ENCODE measurements at regions not wholly inside any gene's neighbourhood (a gene's known extent, or its start where the extent isn't known, plus 50 kb on each side); places are given as distances from the start of the nearest gene placed in this dataset.

DNA sequence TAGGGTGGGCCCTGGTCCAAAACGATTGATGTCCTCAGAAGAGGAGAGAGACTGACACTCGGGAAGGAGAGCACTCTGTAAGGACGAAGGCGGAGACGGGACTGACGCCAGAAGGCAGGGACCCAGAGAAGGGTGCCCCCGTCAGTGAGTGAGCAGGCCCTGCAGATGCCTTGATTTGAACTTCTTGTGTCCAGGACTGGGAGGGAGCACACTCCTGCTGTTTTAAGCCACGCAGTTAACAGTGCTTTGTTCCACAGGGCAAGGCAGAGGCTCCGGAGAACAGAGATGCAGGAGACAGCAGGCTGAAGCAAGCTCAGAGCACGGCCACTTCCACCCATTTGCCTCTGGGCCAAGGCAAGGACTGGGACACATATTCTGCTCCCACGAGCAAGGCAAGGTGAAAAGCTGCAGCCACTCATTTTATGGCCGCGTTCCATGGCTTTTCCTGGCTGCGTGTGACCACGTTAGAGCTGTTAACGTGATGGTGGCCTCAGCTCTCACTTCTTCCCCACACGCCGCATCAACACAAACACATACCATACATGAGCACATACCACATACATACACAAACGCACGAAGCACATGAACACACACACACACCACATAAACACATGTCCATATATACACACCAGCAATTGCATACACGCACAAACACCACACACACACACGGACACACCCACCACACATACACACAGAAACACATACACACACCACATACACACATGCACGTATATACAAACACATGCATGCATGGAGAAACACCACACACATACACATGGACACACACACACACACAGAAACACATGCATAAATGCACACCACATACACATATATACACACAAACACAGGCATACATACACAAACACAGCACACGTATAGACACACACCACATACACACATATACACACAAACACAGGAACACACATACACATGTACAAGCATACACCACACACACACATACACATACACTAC is 521.0 kb upstream of the MYT1L start (continued):
- no peak for TF ChIP-seq MAX (IDR thresholded peaks at IDR 0.05)

DNA sequence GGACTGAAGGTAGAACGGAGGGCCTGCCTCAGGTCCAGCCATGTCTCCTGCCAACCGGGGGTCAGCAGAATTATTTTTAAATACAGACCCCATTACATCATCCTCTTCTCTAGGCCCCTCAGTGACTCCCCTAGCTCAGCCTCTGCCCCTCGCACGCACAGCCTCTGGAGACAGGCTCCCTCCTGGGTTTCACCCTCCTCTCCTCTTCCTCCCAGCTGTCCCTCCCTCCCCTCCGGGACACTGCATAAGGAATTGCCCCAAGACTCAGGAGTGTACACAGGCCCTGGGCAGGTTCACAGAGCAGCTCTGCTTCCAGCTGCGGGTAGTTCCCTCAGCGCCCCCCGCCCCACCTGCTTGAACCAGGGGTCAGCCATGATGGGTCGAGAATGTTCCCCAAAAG is 520.2 kb upstream of the MYT1L start:
- Histone ChIP-seq H3K9me3 (ENCODE audit: control insufficient read depth in 4 of 4, low read length in 3 of 4) (no peaks in the 10 kb centered on the region), H3K27me3 (ENCODE audit: control insufficient read depth in 4 of 4, insufficient read depth in 4 of 4, low read length in 3 of 4) (no peaks in the 10 kb centered on the region), H3K27ac (ENCODE audit: low read depth in 1 of 2, low read length in 2 of 2) (no peak overlapping the region), H3K4me1 (ENCODE audit: control insufficient read depth in 4 of 4, insufficient read depth in 4 of 4, low read length in 3 of 4) (no peaks in the 10 kb centered on the region), H3K9ac (ENCODE audit: low read depth in 1 of 2, low read length in 2 of 2) (no peak overlapping the region), H3K36me3 (ENCODE audit: control insufficient read depth in 4 of 4, insufficient read depth in 3 of 4, low read depth in 1 of 4, low read length in 3 of 4) (no peaks in the 10 kb centered on the region), H3K4me3 (ENCODE audit: low read depth in 1 of 3, low read length in 3 of 3) (no peak overlapping the region)
- WGBS, result 91% methylated on average over 9 of the region's 9 CpGs
- TF ChIP-seq JUND (IDR thresholded peaks at IDR 0.05) (no peak), RXRA (IDR thresholded peaks at IDR 0.05) (no peak), YY1 (IDR thresholded peaks at IDR 0.05) (no peak), FOXA1 (IDR thresholded peaks at IDR 0.05) (no peak), HNF4A (conservative IDR thresholded peaks at IDR 0.05) (no peak), HNF4G (IDR thresholded peaks at IDR 0.05) (no peak), RAD21 (IDR thresholded peaks at IDR 0.05) (no peak), EGR1 (IDR thresholded peaks at IDR 0.05; ENCODE audit: low read depth in 2 of 2) (no peak), NR2F2 (IDR thresholded peaks at IDR 0.05) (no peak), REST (IDR thresholded peaks at IDR 0.05) (no peak)
- TF ChIP-seq, protein P1, sequence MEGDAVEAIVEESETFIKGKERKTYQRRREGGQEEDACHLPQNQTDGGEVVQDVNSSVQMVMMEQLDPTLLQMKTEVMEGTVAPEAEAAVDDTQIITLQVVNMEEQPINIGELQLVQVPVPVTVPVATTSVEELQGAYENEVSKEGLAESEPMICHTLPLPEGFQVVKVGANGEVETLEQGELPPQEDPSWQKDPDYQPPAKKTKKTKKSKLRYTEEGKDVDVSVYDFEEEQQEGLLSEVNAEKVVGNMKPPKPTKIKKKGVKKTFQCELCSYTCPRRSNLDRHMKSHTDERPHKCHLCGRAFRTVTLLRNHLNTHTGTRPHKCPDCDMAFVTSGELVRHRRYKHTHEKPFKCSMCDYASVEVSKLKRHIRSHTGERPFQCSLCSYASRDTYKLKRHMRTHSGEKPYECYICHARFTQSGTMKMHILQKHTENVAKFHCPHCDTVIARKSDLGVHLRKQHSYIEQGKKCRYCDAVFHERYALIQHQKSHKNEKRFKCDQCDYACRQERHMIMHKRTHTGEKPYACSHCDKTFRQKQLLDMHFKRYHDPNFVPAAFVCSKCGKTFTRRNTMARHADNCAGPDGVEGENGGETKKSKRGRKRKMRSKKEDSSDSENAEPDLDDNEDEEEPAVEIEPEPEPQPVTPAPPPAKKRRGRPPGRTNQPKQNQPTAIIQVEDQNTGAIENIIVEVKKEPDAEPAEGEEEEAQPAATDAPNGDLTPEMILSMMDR (IDR thresholded peaks at IDR 0.05; ENCODE audit: low read depth, low read length, missing input control), result no peak
- TF ChIP-seq, protein P2, sequence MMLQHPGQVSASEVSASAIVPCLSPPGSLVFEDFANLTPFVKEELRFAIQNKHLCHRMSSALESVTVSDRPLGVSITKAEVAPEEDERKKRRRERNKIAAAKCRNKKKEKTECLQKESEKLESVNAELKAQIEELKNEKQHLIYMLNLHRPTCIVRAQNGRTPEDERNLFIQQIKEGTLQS (IDR thresholded peaks at IDR 0.05), result no peak
- no peak for DNase-seq (ENCODE audit: low spot score)

- Histone ChIP-seq H3K4me3 (ENCODE audit: low read depth in 1 of 3, low read length in 3 of 3) (no peak overlapping the region), H3K9me3 (ENCODE audit: control insufficient read depth in 4 of 4, low read length in 3 of 4) (no peaks in the 10 kb centered on the region), H3K27me3 (ENCODE audit: control insufficient read depth in 4 of 4, insufficient read depth in 4 of 4, low read length in 3 of 4) (no peaks in the 10 kb centered on the region), H3K9ac (ENCODE audit: low read depth in 1 of 2, low read length in 2 of 2) (no peak overlapping the region), H3K27ac (ENCODE audit: low read depth in 1 of 2, low read length in 2 of 2) (no peak overlapping the region), H3K4me1 (ENCODE audit: control insufficient read depth in 4 of 4, insufficient read depth in 4 of 4, low read length in 3 of 4) (no peaks in the 10 kb centered on the region), H3K36me3 (ENCODE audit: control insufficient read depth in 4 of 4, insufficient read depth in 3 of 4, low read depth in 1 of 4, low read length in 3 of 4) (no peaks in the 10 kb centered on the region)
- TF ChIP-seq SP1 (IDR thresholded peaks at IDR 0.05) (no peak), TAF1 (conservative IDR thresholded peaks at IDR 0.05) (no peak), GABPA (IDR thresholded peaks at IDR 0.05 in 1 of 2, conservative IDR thresholded peaks at IDR 0.05 in 1 of 2) (no peak), FOXA2 (IDR thresholded peaks at IDR 0.05) (no peak), HNF4A (conservative IDR thresholded peaks at IDR 0.05) (no peak), NR2F2 (IDR thresholded peaks at IDR 0.05) (no peak), EGR1 (IDR thresholded peaks at IDR 0.05; ENCODE audit: low read depth in 2 of 2) (no peak), RAD21 (IDR thresholded peaks at IDR 0.05) (no peak), RXRA (IDR thresholded peaks at IDR 0.05) (no peak), HNF4G (IDR thresholded peaks at IDR 0.05) (no peak), FOXA1 (IDR thresholded peaks at IDR 0.05) (no peak)
- TF ChIP-seq, protein P1 (IDR thresholded peaks at IDR 0.05; ENCODE audit: low read depth, low read length, missing input control), result no peak
- TF ChIP-seq, protein P3, sequence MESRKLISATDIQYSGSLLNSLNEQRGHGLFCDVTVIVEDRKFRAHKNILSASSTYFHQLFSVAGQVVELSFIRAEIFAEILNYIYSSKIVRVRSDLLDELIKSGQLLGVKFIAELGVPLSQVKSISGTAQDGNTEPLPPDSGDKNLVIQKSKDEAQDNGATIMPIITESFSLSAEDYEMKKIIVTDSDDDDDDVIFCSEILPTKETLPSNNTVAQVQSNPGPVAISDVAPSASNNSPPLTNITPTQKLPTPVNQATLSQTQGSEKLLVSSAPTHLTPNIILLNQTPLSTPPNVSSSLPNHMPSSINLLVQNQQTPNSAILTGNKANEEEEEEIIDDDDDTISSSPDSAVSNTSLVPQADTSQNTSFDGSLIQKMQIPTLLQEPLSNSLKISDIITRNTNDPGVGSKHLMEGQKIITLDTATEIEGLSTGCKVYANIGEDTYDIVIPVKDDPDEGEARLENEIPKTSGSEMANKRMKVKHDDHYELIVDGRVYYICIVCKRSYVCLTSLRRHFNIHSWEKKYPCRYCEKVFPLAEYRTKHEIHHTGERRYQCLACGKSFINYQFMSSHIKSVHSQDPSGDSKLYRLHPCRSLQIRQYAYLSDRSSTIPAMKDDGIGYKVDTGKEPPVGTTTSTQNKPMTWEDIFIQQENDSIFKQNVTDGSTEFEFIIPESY (IDR thresholded peaks at IDR 0.05), result no peak
- TF ChIP-seq, protein P2 (IDR thresholded peaks at IDR 0.05), result no peak
- WGBS, result 87% methylated on average over 7 of the region's 7 CpGs
- DNase-seq (ENCODE audit: low spot score), result no peak
Observed at GRCh38 chr2:2850859-2851258, 519.8 kb upstream of the MYT1L start.

All from liver (tissue), 8 donors.